H1 (cell line): ENCODE measurements at regions not wholly inside any gene's neighbourhood (a gene's known extent, or its start where the extent isn't known, plus 50 kb on each side); places are given as distances from the start of the nearest gene placed in this dataset.

ENCODE experiments used
- CHD2 ChIP-seq: IDR thresholded peaks from 2 replicates; pipeline ENCODE4 v1.6.1; 2012; ENCODE audit warnings: low read length, improper control_type of control experiment
- SIN3A ChIP-seq, 2 experiments: IDR thresholded peaks in 1 of 2; conservative IDR thresholded peaks in 1 of 2; 2 replicates each; pipeline ENCODE4 v1.6.1; 2011 to 2012; ENCODE audit warnings: low read length in 2 of 2, improper control_type of control experiment in 1 of 2, low read depth in 1 of 2, mild to moderate bottlenecking in 1 of 2
- TF ChIP-seq, protein P1 (sequence below), 3 experiments: IDR thresholded peaks; 1 replicate in 2 of 3; 2 replicates in 1 of 3; pipeline versions ENCODE4 v1.5.1 to v1.6.1; 2011; ENCODE audit warnings: low read length in 3 of 3, mild to moderate bottlenecking in 3 of 3, inconsistent platforms in 2 of 3, low read depth in 1 of 3, moderate library complexity in 1 of 3; ENCODE audit not compliant: insufficient read depth in 1 of 3; ENCODE audit errors: control extremely low read depth in 1 of 3

DNA sequence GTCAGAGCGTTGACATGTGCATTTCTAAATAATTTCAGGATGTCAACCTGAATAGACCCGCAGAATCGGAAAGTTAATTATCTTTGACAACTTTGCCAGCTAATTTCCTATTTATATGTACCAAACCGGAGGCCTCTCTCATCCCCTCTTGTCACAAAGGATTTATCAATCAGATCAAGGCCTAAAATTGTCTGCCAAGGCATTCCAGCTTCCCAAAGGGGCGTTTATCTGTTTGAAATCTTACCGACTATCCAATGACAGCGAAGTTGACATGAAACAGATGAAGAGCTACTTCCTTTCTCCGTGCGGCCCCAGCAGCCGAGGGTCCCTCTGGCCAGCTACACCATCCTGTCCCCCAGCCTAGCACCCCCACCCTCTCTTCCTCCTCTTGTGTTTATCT lies 223.7 kb upstream of the DYNLRB2 start:
- TF ChIP-seq SIN3A (conservative IDR thresholded peaks at IDR 0.05 in 1 of 2, IDR thresholded peaks at IDR 0.05 in 1 of 2; ENCODE audit: low read depth in 1 of 2, low read length in 2 of 2) (no peak), CHD2 (no peak)
- TF ChIP-seq, protein P1, sequence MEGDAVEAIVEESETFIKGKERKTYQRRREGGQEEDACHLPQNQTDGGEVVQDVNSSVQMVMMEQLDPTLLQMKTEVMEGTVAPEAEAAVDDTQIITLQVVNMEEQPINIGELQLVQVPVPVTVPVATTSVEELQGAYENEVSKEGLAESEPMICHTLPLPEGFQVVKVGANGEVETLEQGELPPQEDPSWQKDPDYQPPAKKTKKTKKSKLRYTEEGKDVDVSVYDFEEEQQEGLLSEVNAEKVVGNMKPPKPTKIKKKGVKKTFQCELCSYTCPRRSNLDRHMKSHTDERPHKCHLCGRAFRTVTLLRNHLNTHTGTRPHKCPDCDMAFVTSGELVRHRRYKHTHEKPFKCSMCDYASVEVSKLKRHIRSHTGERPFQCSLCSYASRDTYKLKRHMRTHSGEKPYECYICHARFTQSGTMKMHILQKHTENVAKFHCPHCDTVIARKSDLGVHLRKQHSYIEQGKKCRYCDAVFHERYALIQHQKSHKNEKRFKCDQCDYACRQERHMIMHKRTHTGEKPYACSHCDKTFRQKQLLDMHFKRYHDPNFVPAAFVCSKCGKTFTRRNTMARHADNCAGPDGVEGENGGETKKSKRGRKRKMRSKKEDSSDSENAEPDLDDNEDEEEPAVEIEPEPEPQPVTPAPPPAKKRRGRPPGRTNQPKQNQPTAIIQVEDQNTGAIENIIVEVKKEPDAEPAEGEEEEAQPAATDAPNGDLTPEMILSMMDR (IDR thresholded peaks at IDR 0.05; ENCODE audit: control extremely low read depth in 1 of 3, insufficient read depth in 1 of 3, low read depth in 1 of 3, low read length in 3 of 3) = no peak
